ENCODE measurements at regions not wholly inside any gene's neighbourhood (a gene's known extent, or its start where the extent isn't known, plus 50 kb on each side); places are given as distances from the start of the nearest gene placed in this dataset.

DNA sequence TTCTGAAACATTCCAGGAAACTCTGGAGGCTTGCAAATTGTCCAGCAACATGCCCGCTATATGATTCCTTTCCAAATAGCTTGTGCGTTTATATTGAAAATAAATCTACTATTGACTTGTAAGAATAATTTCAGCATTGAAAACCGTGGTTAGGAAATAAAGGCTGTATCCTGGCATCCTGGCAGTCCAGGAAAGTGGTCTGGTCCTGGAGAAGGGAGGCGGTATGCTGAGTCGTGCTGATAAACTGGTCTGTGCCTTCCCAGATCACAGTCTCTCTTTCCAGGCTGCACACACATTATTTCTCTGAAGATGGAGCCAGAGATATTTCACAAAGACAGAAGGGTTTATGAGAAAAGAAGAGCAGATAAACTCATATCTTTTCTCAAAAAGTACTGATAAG, 350.1 kb upstream of the COBL start:
- Histone ChIP-seq H2BK20ac (ENCODE audit: low read depth, low read length) (no peak overlapping the region), H4K91ac (ENCODE audit: insufficient read depth, low read depth, low read length) (no peak overlapping the region), H4K20me1 (ENCODE audit: insufficient read depth, low read length) (no peaks in the 10 kb centered on the region), H3K9me3 (ENCODE audit: control insufficient read depth, insufficient read depth, low read length) (peaks cover 5% of the 10 kb centered on the region; the same call in 1 of the 2 replicates), H3K27ac (ENCODE audit: insufficient read depth, low read length) (no peak overlapping the region), H3K56ac (ENCODE audit: extremely low read depth, insufficient read depth, low read length) (no peak overlapping the region), H2AK9ac (replicated peaks; ENCODE audit: low read depth, low read length, poor library complexity) (no peak overlapping the region), H3K36me3 (ENCODE audit: control insufficient read depth, insufficient read depth, low read length) (no peaks in the 10 kb centered on the region), H3K4me1 (ENCODE audit: control insufficient read depth, insufficient read depth, low read length) (no peaks in the 10 kb centered on the region), H3K4ac (ENCODE audit: low read depth, low read length) (no peak overlapping the region), H3K14ac (replicated peaks; ENCODE audit: low read depth, low read length) (no peak overlapping the region), H3K9me1 (ENCODE audit: insufficient read depth, low read length) (no peaks in the 10 kb centered on the region), H2BK5ac (ENCODE audit: low read depth, low read length, poor library complexity, severe bottlenecking) (no peak overlapping the region), H4K5ac (ENCODE audit: low read depth, low read length) (no peak overlapping the region), H3K9ac (ENCODE audit: low read depth, low read length) (no peak overlapping the region), H3K4me2 (ENCODE audit: low read depth, low read length) (no peak overlapping the region), H2BK120ac (ENCODE audit: low read depth, low read length) (no peak overlapping the region), H2AFZ (replicated peaks; ENCODE audit: low read length, poor library complexity) (no peak overlapping the region), H3K27me3 (ENCODE audit: control insufficient read depth, insufficient read depth, low read length) (no peaks in the 10 kb centered on the region), H3K79me1 (ENCODE audit: low read depth in 1 of 2, low read length in 2 of 2) (no peaks in the 10 kb centered on the region), H3K23ac (ENCODE audit: low read depth, low read length) (no peak overlapping the region), H2AK5ac (ENCODE audit: low read depth, low read length) (no peak overlapping the region), H4K8ac (ENCODE audit: low read depth in 2 of 2, low read length in 2 of 2) (no peak overlapping the region), H3K18ac (ENCODE audit: low read depth, low read length) (no peak overlapping the region), H2BK15ac (ENCODE audit: low read depth, low read length) (no peak overlapping the region), H3K4me3 (ENCODE audit: insufficient read depth, low read depth, low read length) (no peak overlapping the region)
- DNase-seq, result no peak
- POLR2A ChIA-PET (ENCODE audit: unreplicated experiment), result no interaction called here
- whole genome bisulfite sequencing, 2 experiments (ENCODE audit: extremely low coverage in 2 of 2, insufficient read length in 1 of 2), result no CpG with 5 or more reads among the region's 5 CpGs
- dilution Hi-C loops (cut with HindIII; ENCODE audit: low sequenced_read_pairs, unreplicated experiment) (no loop called here), in situ Hi-C loops (cut with MboI; ENCODE audit: low sequenced_read_pairs) (no loop called here), intact Hi-C loops (cut with micrococcal nuclease) (no loop called here)
- ATAC-seq (ENCODE audit: low read depth), result no peak
- CTCF ChIA-PET, result no interaction called here
- no TSS peak for BruUV-seq (replicated peaks)
- TF ChIP-seq NFE2L2 (IDR thresholded peaks at IDR 0.05; ENCODE audit: low read depth, low read length) (no peak), SMC3 (IDR thresholded peaks at IDR 0.05; ENCODE audit: low read depth, low read length) (no peak), BHLHE40 (IDR thresholded peaks at IDR 0.05; ENCODE audit: low read depth, low read length) (no peak), MAZ (IDR thresholded peaks at IDR 0.05; ENCODE audit: borderline replicate concordance, low read depth, low read length) (no peak), MAFK (IDR thresholded peaks at IDR 0.05; ENCODE audit: low read depth, low read length) (no peak), FOS (IDR thresholded peaks at IDR 0.05; ENCODE audit: low read depth, low read length) (no peak), RFX5 (IDR thresholded peaks at IDR 0.05; ENCODE audit: low read depth, low read length) (no peak), CHD1 (IDR thresholded peaks at IDR 0.05; ENCODE audit: low read depth, low read length) (no peak), RAD21 (IDR thresholded peaks at IDR 0.05; ENCODE audit: low read length) (no peak)
- TF ChIP-seq, protein P1, sequence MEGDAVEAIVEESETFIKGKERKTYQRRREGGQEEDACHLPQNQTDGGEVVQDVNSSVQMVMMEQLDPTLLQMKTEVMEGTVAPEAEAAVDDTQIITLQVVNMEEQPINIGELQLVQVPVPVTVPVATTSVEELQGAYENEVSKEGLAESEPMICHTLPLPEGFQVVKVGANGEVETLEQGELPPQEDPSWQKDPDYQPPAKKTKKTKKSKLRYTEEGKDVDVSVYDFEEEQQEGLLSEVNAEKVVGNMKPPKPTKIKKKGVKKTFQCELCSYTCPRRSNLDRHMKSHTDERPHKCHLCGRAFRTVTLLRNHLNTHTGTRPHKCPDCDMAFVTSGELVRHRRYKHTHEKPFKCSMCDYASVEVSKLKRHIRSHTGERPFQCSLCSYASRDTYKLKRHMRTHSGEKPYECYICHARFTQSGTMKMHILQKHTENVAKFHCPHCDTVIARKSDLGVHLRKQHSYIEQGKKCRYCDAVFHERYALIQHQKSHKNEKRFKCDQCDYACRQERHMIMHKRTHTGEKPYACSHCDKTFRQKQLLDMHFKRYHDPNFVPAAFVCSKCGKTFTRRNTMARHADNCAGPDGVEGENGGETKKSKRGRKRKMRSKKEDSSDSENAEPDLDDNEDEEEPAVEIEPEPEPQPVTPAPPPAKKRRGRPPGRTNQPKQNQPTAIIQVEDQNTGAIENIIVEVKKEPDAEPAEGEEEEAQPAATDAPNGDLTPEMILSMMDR (conservative IDR thresholded peaks at IDR 0.05; ENCODE audit: low read depth, low read length), result no peak
